CD4-positive, alpha-beta T cell (primary cell): ENCODE measurements at regions not wholly inside any gene's neighbourhood (a gene's known extent, or its start where the extent isn't known, plus 50 kb on each side); places are given as distances from the start of the nearest gene placed in this dataset.

Experiments
- ATAC-seq: fragments of 200-7000 bp; cut with Tn5 transposase; one replicate; pipeline ENCODE4 v1.10.0; 2022; ENCODE audit warnings: mild to moderate bottlenecking; ENCODE audit not compliant: poor library complexity
- CTCF ChIA-PET: fragments of 350-600 bp; sonication (Branson Sonifier 250); formaldehyde crosslinking; loops from one replicate; lab custom pipeline; 2021; ENCODE audit warnings: antibody characterized with exemption, inconsistent platforms; lab: Charles Lee
- POLR2A ChIA-PET: fragments of 350-600 bp; sonication (Branson Sonifier 250); formaldehyde crosslinking; loops from one replicate; lab custom pipeline; 2021; ENCODE audit warnings: antibody characterized with exemption, inconsistent platforms; lab: Charles Lee
- DNase-seq, 14 experiments: peaks; one replicate each; pipeline ENCODE4 v3.0.0-alpha.2; 2013 to 2020; ENCODE audit warnings: mixed read lengths in 2 of 14
- H3K27ac ChIP-seq, 2 donors: one replicate each; pipeline versions ENCODE4 v1.5.1 to v1.7.0; 2013; ENCODE audit warnings: low read length in 2 of 2, low read depth in 1 of 2, mild to moderate bottlenecking in 1 of 2
- H3K27me3 ChIP-seq, 2 experiments: 1 replicate in 1 of 2; 2 replicates in 1 of 2; pipeline versions ENCODE4 v1.6.1 to v1.7.0; 2013; ENCODE audit warnings: low read length in 2 of 2, control low read depth in 1 of 2, mild to moderate bottlenecking in 1 of 2, moderate library complexity in 1 of 2; ENCODE audit not compliant: insufficient read depth in 2 of 2, control insufficient read depth in 1 of 2
- H3K36me3 ChIP-seq: one replicate; pipeline ENCODE4 v1.6.1; 2013; ENCODE audit warnings: low read length, control low read depth; ENCODE audit not compliant: insufficient read depth
- H3K4me1 ChIP-seq: one replicate; pipeline ENCODE4 v1.6.1; 2013; ENCODE audit warnings: low read length, control low read depth; ENCODE audit not compliant: insufficient read depth
- H3K4me3 ChIP-seq: one replicate; pipeline ENCODE4 v1.5.1; 2013; ENCODE audit warnings: mild to moderate bottlenecking, low read length, moderate library complexity
- H3K9me3 ChIP-seq, 2 experiments: 1 replicate in 1 of 2; 2 replicates in 1 of 2; pipeline versions ENCODE4 v1.6.1 to v1.7.0; 2013; ENCODE audit warnings: low read length in 2 of 2, mild to moderate bottlenecking in 2 of 2, control low read depth in 1 of 2, moderate library complexity in 1 of 2; ENCODE audit not compliant: control insufficient read depth in 1 of 2, insufficient read depth in 1 of 2
- H3K27ac Mint-ChIP-seq: one replicate; pipeline ENCODE4 v1.8.0; 2020; ENCODE audit warnings: mixed read lengths
- H3K27me3 Mint-ChIP-seq: one replicate; pipeline ENCODE4 v1.8.0; 2021; ENCODE audit warnings: mixed read lengths
- H3K36me3 Mint-ChIP-seq: one replicate; pipeline ENCODE4 v1.8.0; 2021; ENCODE audit warnings: low read depth, mixed read lengths
- H3K4me1 Mint-ChIP-seq: one replicate; pipeline ENCODE4 v1.8.0; 2021; ENCODE audit warnings: low read depth, mixed read lengths
- H3K4me3 Mint-ChIP-seq: one replicate; pipeline ENCODE4 v1.8.0; 2020; ENCODE audit warnings: mild to moderate bottlenecking, mixed read lengths
- H3K9me3 Mint-ChIP-seq: one replicate; pipeline ENCODE4 v1.8.0; 2020; ENCODE audit warnings: mixed read lengths
- CTCF ChIP-seq: fragments of 200-600 bp; IDR thresholded peaks from one replicate; pipeline ENCODE4 v1.8.0; 2022; ENCODE audit warnings: antibody characterized with exemption, mild to moderate bottlenecking
- intact Hi-C, 2 experiments: fragments of 100-400 bp; cut with DNase I in 1 of 2; cut with micrococcal nuclease in 1 of 2; formaldehyde crosslinking; loops; one replicate each; pipeline versions ENCODE4 v1.15.1 to v1.9.0; 2023 to 2025; cut with DNase I, micrococcal nuclease

- POLR2A ChIA-PET = no interaction called here
- H3K9me3 Mint-ChIP-seq = peaks cover 5% of the 10 kb centered on the region
- no peak for TF ChIP-seq CTCF
Measured at GRCh38 chr15:24835301-24835700, 119.5 kb upstream of the SNRPN start.

DNA sequence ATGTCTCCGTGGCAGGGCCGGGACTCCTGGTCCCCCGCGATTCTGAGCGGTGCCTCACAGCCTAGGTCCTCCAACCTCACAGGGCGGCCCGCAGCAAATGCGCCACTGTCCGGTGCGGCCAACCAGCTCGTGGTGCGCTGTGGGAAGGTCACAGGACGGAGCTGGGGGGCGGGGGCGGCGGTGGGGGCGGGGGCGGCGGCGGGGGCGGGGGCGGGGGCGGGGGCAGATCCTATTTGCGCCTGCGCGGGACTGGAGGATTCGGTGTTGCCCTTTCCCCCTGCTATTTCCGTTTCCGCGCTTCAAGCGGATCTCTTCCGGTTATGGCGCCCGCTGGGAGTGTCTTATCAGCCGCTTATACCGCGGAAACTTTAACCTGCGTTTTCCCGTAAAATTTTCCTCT lies 106.7 kb upstream of the SNRPN start:
- peaks cover 17 to 45% of the 10 kb centered on the region in 2 experiments for H3K9me3 ChIP-seq
- ChIA-PET CTCF (no interaction called here), POLR2A (no interaction called here)
- Mint-ChIP-seq H3K27me3 (peaks cover 5% of the 10 kb centered on the region), H3K27ac (no peak overlapping the region), H3K36me3 (peaks cover 4% of the 10 kb centered on the region), H3K9me3 (peaks cover 5% of the 10 kb centered on the region), H3K4me3 (peak overlapping the region; percentile 55), H3K4me1 (no peaks in the 10 kb centered on the region)
- no peaks in the 10 kb centered on the region for H3K36me3 ChIP-seq
- no peaks in the 10 kb centered on the region for H3K4me1 ChIP-seq
- H3K27ac ChIP-seq = no peak overlapping the region
- peak overlapping the region; percentile 25 for H3K4me3 ChIP-seq
- intact Hi-C loops = no loop called here
- ATAC-seq (no peak), DNase-seq (peak in 3 of 14 experiments; percentile 1 to 17 (median 5))
- no peak for TF ChIP-seq CTCF
- H3K27me3 ChIP-seq = no peaks in the 10 kb centered on the region

More at GRCh38 chr15:24835301-24835700, 119.5 kb upstream of the SNRPN start:
- H3K27me3 ChIP-seq = no peaks in the 10 kb centered on the region
- H3K9me3 ChIP-seq = peaks cover 12 to 31% of the 10 kb centered on the region in 2 experiments
- H3K27me3 Mint-ChIP-seq = no peaks in the 10 kb centered on the region
- H3K4me1 ChIP-seq = no peaks in the 10 kb centered on the region
- H3K4me1 Mint-ChIP-seq = no peaks in the 10 kb centered on the region
- H3K4me3 Mint-ChIP-seq = no peak overlapping the region
- H3K4me3 ChIP-seq = no peak overlapping the region
- no peak for ATAC-seq
- H3K36me3 Mint-ChIP-seq = no peaks in the 10 kb centered on the region
- intact Hi-C loops = no loop called here
- no peak overlapping the region for H3K27ac ChIP-seq
- no peak overlapping the region for H3K27ac Mint-ChIP-seq
- CTCF ChIA-PET = no interaction called here
- no peaks in the 10 kb centered on the region for H3K36me3 ChIP-seq
- no peak for DNase-seq

GRCh38 chr15:24856397-24857390 lies 98.1 kb upstream of the SNRPN start:
- H3K27me3 Mint-ChIP-seq = no peaks in the 10 kb centered on the region
- Histone ChIP-seq H3K27ac (no peak overlapping the region), H3K4me1 (no peaks in the 10 kb centered on the region), H3K9me3 (peaks cover 3 to 13% of the 10 kb centered on the region in 2 experiments), H3K4me3 (no peak overlapping the region), H3K27me3 (peaks cover 0 to 5% of the 10 kb centered on the region in 2 experiments), H3K36me3 (no peaks in the 10 kb centered on the region)
- H3K36me3 Mint-ChIP-seq = no peaks in the 10 kb centered on the region
- no peak overlapping the region for H3K27ac Mint-ChIP-seq
- peaks cover 19% of the 10 kb centered on the region for H3K9me3 Mint-ChIP-seq
- ATAC-seq (no peak), DNase-seq (no peak)
- no peak overlapping the region for H3K4me3 Mint-ChIP-seq
- no peaks in the 10 kb centered on the region for H3K4me1 Mint-ChIP-seq
- TF ChIP-seq CTCF = no peak
- POLR2A ChIA-PET = no interaction called here
- intact Hi-C loops = no loop called here
- CTCF ChIA-PET = no interaction called here
